HK-2 (cell line): ENCODE measurements at regions not wholly inside any gene's neighbourhood (a gene's known extent, or its start where the extent isn't known, plus 50 kb on each side); places are given as distances from the start of the nearest gene placed in this dataset.

Experiments
- DNase-seq: peaks from one replicate; pipeline ENCODE4 v3.0.0-alpha.2; 2018; ENCODE audit not compliant: unreplicated experiment

DNA sequence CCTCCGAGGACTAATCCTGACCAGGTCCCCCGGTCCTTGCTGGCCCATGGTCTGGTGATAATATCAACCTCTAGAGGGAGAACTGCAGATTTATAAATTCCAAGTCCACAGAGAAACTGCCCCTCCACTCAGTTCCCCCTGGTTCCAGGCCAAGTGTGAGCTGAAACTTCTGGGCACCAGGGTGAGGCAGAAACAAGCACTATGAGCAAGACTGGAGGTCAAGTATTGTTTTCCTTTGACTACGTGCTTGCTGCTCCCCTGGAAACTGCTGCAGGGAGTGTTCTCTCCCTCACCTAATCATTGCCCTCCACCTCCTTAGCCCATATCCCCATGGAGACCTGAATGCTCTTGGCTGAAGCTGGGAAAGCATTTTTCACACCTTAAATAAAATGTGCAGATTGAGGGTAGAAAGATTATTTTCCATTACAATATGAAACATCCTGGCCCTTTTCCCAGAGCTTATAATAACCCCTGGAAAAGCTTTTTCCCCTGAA, 135.2 kb downstream of the RDH14 start:
- no peak for DNase-seq

DNA sequence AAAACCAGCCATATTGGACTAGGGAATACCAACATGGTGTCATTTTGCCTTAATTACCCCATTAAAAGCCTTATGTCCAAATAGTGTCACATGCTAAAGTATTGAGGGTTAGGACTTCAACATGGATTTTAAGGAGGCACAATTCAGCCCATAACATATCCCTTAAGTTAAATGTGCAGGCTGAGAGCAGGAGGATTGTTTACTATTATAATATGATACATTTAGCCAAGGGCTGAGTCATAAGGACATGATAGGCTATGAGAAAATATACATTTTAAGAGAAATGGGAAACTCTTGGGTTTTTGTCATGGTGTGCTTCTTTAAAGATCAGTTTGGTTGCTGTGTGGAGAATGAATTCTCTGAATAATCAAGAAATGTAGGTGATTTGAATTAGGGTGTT, 136.8 kb downstream of the RDH14 start:
- no peak for DNase-seq

DNA sequence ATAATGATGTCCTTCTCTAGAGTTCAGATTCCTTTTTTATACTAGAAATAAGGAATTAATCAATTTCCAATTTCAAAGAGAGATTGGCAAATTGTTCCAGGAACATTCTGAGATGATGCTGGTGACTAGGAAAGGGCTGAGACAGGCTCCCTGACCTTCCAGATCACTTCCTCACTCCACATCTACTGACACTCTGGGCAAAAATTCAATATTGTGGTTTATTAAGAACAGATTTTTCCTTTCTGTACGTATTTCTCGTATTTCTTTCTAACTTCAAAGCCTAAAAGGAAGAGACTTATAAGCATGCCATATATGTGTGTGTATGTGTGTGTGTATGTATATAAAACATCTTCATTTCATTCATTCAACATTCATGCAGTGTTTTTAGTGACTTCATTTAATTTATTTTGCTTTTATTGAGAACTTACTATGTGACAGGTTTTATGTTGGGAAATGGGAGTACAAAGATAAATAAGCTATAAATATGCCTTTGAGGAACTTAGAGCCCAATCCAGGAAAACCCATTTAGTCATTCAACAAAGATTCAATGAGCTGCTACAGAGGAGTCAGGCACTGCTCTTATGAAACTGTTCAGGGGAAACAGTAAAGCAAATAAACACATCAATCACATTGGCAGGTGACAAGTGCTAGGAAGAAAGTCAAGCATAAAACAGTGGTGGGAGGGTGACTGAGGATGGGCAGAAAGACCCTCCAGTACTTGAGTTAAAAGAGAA, 137.9 kb downstream of the RDH14 start:
- DNase-seq: no peak

DNA sequence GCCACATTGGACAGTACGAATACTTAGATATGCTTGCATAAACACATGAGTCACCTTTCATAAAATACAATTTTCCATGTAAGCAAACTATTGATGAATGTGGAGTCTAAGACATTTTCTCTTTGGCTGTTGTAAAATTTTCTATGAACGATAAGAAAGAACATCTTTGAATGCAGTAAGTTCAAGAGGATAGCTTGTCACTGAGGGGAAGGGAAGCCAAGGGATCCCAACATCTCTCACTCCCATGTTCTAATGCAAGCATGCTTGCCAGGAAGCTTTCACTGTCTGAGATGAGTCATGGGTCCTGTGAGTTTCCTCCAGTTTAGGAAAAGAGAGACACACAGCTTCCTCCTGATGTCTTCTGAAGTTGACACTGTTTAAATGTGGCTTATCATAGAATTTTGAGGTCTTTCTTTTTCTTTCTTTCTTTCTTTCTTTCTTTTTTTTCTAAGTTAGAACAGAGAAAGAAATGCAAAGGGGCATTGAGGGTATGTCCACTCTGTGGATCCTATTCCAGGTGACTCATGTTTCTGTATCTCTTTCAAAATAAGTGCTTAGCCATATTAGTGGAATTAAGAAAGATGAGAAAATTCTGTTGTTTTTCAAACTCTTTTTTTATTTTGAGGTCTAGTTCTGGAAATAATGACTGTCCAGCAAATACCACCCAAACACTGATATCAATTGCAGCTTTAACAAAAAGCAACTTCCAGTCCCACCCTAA, 146.6 kb downstream of the RDH14 start:
- peak; percentile 8 for DNase-seq

DNA sequence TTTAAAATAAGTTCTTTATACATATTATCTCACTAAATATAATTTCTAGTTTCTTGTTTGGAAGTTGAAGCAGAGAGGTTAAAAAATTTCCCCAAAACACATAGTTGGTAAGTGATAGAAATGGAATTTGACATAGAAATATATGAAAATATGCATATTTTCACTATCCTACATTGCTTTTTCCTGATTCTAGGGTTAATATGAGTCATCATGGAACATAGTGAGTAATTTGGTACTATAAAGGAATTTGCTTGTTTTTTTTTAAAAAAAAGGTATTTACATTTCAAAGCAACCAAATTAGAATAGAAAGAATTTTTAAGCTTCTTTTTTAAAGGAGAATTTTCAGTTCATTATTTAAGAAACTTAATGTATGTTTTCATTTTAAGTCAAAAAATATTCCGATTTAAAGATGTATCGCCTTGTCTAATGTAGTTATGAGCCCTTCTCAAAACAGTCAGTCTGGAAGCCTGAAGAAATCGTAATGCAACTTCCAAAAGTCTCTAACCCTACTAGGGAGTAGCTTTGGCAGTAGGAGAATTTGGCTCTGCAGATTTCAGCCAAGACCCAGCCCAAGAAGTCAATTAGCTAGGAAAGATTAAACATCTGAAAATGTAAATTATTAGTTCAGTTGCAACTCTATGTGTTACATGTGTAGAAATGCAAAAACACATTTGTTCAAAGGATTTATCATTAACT, 147.3 kb downstream of the RDH14 start:
- no peak for DNase-seq

DNA sequence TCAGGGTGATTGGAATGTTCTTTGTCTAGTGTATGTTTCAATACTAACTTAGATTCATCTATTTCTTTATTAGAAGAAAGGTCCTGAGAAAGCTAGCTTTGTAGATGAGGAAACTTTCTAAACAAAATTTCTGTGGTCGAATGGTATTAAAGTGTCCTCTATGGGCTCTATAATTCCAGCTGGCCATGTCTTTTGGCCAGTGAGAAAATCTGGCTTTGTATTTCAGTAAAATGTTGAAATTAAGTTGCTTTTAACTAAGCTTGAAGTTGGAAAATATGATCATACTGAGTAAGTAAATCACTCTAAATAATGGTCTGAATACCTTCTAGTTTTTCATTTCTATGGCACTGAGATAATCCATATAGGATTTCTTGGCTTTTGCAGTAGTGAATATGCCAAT, 148.8 kb downstream of the RDH14 start:
- no peak for DNase-seq

DNA sequence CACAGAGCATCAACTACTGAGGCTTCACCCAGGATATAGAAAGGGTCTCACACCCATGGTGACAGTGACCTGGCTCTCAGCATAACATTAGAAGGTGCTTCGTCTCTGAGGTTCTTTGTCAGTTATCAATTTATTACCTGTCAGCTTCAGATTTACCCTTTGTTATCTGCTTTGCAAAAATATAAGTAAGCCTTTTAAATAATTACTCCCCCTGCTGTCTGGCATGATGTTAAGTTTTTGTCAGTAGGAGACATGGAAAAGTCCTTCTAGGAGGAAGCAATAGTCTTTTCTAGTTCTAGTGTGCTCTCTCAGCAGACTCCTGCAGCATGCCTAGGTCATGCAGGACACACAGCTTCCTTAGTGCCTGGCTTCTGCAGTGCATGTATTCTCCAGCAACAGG, 149.9 kb downstream of the RDH14 start:
- no peak for DNase-seq

DNA sequence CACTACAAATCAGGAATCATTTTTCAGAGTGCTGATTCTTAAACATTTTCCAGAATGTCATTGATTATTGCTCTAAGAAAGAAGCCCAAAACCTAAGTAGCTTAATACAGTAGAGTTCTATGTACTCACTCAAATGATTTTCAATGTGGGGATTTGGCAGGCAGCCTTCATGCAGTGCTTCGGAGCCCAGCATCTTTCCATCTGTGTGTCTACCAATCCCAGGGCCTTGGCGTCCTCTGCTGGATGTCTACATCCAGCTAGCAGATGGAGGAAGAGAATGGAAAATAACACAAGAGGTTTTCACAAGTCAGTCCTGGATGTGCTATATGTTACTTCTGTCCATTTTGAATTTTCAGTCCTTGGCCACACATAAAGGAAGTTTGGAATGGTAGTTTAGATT, 151.8 kb downstream of the RDH14 start:
- no peak for DNase-seq

DNA sequence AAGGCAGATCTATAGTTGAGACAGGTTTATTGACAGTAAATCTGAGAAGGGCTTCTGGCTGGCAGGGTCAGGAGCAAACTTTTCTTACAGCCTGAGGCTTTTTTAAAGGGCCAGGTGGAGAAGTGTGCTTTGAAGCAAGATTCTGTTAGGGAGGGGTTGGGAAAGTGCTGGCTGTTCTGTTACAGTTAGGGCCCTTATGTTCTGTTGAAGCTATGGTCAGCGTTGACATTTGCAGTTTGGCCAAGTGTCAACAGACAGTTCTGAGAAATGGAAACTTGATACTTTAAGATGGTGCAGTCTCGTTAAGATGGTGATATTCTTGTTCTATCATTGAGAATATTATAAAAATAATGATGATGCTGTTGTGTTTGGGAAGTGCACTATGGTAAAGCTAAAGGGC, 154.2 kb downstream of the RDH14 start:
- no peak for DNase-seq

DNA sequence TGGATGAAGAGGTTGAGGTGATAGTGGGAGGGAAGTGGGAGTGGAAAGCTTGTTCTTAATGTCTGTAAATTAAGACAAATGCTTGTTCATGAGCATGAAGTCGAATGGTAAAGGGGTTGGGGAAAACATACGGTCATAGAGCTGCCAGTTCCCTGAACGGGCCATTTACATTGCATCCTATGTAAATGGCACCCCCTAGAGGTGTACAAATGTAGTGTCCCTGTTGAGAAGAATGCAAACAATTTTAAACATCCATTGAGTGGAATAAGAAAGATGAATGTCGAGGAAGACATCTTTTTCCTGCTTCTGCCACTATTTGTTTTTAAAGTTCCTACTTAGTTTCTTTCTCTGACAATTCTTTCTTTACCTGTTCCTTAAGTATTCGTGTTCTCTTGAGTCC, 155.7 kb downstream of the RDH14 start:
- no peak for DNase-seq

DNA sequence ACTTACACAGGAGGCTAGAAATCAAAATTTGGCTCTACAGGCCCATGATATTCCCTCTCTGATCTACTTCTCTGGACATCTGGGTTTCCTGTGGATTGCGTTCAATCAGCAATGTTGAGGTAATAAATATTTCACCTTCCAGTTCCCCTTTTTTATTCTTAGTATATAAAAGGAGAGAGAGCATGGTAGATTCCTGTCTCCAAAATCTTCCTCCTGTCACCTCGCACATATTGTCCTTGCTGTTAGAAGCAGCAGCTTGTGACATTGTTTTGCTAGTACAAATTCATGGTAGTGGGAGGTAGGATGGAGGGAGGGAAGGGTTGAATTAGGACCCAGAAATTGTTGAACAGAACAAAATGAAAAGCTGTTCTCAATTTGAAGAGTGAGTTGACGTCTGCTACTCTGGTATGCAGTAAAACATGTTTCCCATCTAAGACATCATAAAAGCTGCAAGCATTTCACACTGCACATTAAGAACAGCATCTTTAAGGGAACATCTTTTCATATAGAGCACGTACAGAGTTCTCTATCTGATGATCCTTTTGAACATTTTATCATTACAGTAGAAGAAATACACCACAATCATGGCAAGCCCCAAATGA, 156.4 kb downstream of the RDH14 start:
- DNase-seq: no peak

DNA sequence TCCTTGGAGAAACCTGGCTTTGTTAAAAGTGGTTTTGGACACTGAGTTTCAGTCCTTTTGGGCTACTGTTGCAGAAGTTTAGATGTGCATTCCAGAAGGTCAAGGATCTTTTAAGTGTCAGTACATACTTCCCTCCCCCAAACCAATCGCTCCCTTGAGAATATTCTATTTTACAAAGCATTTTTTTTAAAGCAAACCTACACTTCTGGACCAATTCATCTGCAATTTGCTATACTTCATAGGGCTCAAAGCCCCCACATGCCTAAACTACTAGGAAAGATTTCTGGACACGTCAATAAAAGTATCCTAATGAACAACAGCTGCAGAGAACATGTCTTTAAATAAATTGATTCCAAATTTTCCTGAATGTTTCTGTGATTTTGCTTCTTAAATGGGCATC, 157.6 kb downstream of the RDH14 start:
- no peak for DNase-seq

DNA sequence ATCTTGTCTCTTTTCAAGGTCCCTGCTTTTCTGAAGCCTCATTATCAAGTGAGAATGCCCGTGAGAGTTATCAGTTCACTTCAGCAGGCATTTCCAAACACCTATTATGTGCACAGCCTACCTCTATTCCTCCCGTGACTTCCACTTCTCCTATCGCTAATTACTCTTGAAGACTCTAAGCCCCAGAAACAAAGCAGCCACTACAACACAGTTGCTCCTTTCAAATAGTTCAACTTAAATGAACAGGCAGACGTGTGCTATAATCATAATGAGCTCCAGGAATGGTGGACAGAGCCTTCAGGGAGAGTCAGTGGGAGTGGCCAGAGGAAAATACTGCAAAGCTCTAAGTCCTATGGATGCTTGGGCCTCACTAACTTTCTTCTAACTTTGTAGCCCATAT, 159.0 kb downstream of the RDH14 start:
- DNase-seq: no peak

DNA sequence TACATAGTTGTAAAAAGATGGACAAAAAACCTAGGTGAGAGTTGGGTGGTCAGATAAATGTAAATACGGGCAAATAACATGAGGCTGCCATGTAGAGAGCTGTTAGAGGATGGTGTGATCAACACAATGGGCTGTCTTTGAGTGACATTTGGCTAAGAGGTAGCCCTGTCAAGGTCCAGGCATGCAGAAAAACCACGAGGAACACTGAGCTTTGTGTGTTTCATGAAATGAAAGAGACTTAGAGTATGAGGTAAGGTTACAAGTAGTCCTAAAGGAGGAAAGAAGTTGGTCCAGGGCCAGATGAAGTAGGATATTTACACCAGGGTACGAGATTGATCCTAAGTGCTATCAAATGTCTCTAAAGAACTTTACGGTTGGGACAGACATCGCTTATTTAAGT, 160.9 kb downstream of the RDH14 start:
- no peak for DNase-seq

DNA sequence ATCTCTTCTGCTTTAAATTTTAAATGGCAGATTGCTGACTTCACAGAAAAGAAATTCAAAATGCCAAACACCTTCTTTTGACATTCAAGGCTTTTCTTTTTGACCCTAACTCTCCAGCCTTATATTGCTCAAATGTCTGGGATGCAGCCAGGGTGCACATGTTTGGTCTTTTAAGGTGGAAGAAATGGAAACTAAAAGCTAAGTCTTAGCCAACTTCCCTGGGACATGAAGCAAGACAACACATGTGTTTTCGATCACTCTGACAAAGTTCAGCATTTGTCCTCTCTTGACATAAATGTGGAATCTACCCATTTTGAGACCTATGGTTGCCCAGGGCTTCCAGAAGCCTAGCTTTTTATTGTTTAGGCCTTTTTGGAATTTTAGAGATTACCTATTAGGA, 161.6 kb downstream of the RDH14 start:
- DNase-seq: no peak

DNA sequence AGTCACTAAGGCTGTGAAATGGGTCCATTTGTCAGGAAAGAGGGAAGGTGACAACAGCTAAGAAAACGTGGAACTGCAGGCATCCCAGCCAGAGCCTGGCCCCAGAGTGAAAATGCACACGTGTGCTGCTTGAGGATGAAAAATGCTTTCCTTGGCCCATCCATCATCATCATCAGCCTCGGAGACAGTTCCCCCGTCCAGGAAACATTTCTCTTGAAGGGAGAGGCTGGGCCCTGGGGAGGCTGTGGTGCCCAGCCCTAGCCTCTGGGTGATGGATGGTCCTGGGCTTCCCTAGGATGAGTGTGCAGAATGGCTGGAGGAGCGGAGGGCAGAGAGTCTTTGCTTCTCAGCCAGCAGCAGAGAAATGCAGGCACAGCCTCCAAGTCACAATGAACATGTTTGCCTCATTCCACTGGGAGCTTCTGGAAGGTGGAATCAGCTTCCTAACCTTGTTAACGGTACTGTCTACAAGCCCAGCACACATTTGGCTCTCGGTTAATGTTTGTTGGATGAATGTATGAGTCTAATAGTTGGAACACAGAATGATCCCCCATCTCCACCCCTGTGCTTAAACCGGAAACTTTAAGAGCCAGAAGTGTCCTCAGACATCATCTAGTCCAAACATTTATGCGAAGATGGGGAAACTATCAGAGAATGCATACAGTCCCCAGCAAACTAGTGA, 164.0 kb downstream of the RDH14 start:
- DNase-seq: no peak

DNA sequence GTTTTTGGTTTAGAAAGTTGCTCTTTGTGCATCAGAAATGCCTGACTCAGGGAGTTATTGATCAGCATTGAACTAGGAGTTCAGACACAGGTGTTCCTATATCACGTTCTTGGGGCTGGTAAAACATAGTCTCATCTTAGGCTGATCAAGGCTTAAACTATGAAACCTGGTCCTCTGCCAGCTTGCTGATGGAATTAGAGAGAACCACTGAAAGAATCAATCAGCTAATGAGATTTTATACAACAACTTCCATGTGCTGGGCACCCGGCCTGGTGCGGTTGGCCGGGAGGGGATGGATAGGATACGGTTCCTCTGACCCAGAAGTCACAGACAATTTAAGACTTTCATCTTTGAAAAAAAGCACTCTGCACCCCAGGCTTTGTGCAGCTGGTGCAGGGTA, 164.9 kb downstream of the RDH14 start:
- no peak for DNase-seq

DNA sequence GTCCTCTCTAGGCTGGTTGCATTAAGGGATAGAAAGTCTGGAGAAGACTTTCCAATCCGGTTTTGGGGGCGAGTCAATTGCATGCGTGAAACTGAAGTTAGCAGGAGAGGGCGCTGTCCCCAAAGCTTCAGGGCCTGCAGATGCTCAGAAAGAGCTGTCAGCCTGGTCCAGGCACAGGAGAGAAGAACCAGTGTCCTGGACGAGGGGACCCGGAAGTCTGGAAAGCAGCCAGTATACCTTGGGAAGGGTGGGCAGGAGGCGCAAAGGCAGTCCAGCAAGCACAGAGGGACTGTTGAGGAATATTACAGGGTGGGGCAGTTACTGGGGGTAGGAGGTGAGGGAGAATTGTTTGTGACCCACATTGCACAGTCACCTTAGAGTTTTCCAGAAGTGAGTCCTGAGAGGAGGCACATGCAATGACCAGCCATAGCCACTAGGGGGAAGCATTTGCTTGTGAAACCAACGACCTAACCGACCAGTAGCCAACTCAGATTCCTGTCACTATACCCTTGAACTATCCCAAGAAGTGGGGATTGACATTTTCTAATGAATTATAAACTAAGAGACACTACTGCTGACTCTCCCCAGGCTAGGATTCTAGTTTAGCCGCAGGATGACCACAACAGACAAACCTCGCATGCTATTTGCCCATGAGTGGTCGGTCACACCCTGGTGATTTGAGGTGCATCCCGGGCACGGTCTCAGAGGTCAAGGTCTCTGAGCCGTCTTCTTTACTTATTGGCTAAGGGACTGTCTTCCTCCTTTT, 172.8 kb downstream of the RDH14 start:
- DNase-seq: peak; percentile 78

DNA sequence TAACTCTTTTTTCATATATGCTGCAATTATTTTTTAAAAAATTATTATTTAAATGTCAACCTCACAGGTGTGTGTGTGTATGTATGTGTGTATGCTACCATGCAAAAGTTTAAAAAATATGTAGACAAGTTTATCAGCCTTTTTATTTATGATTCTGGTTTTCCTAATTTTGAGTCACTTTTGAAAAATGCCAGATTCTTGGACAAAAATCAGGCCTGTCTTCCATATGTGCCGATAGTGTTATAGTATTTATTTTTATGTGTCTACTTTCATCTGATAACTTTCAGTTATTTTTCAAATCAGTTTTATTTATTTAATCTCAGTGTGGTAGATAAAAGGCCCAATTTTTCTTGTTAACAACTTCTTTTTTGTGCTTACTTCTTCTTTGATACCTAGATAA, 176.2 kb downstream of the RDH14 start:
- no peak for DNase-seq

DNA sequence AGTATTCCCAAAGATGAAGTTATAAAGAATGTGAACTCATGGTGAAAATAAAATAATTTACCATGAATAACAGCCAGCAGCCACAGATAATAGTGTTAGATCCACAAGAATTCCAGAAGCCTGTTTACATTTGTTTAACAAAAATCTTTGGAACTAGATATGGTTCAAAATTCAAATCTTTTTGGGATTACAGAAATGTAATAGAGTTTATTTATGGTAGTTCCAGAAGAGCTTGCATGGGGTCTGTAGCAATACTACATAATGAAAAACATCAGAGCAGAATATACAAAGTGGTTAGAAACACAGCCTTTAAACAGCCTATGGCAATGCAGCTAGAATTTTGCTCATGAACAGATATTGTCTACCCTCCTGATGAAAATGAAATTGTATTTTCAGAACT, 179.1 kb downstream of the RDH14 start:
- DNase-seq: no peak

DNA sequence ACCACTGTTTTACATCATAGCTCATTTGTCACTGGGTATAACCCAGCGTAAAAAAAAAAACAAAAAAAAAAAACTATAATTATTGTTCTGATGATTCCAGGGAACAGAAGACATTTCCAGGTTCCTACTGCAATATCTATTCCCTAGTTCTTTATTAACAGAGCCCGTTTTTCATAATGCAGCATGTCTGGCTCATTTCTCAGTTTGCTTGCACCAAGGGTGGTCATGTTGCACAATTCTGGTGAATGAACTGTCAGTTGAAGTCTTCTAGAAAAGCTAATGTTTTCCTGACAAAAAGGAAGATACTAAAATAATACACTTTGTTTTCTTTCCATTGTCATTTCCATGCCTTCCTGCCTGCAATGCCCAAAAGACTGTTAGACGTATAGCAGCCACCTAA, 180.1 kb downstream of the RDH14 start:
- no peak for DNase-seq
